SK-N-MC (cell line): ENCODE measurements at regions not wholly inside any gene's neighbourhood (a gene's known extent, or its start where the extent isn't known, plus 50 kb on each side); places are given as distances from the start of the nearest gene placed in this dataset.

ENCODE experiments used
- EZH2 ChIP-seq: fragments of 200-600 bp; sonication (generic); IDR thresholded peaks from one replicate; pipeline ENCODE4 v1.6.1; 2017; ENCODE audit warnings: antibody characterized with exemption
- POLR2AphosphoS5 ChIP-seq: IDR thresholded peaks from 2 replicates; pipeline ENCODE4 v1.6.1; 2012; ENCODE audit warnings: mild to moderate bottlenecking, low read depth, low read length, borderline replicate concordance

- TF ChIP-seq EZH2 (no peak), POLR2AphosphoS5 (no peak; the same call in 1 of the 2 replicates)
These were observed 204.5 kb downstream of the RGS3 start for GRCh38 chr9:113668061-113668460.
